ENCODE measurements at regions not wholly inside any gene's neighbourhood (a gene's known extent, or its start where the extent isn't known, plus 50 kb on each side); places are given as distances from the start of the nearest gene placed in this dataset.

DNA sequence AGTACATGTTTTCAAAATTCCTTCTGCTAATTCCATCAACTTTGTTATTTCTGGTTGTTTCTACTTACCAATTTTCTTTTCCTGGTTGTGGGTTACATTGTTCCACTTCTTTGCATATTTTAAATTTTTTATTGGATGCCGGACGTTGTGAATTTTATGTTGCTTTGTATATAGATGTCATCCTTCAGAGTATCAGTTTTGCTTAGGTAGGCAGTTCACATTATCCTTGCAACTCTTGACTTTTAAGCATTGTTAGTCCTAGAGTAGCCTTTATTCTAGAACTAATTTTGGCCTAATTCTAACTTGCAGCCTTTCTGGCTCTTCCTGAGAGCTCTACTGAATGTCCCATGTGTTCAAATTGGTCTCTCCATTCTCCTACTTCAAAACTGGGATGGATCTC is 228.7 kb upstream of the MC4R start:
- TF ChIP-seq, protein P1, sequence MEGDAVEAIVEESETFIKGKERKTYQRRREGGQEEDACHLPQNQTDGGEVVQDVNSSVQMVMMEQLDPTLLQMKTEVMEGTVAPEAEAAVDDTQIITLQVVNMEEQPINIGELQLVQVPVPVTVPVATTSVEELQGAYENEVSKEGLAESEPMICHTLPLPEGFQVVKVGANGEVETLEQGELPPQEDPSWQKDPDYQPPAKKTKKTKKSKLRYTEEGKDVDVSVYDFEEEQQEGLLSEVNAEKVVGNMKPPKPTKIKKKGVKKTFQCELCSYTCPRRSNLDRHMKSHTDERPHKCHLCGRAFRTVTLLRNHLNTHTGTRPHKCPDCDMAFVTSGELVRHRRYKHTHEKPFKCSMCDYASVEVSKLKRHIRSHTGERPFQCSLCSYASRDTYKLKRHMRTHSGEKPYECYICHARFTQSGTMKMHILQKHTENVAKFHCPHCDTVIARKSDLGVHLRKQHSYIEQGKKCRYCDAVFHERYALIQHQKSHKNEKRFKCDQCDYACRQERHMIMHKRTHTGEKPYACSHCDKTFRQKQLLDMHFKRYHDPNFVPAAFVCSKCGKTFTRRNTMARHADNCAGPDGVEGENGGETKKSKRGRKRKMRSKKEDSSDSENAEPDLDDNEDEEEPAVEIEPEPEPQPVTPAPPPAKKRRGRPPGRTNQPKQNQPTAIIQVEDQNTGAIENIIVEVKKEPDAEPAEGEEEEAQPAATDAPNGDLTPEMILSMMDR (IDR thresholded peaks at IDR 0.05) = no peak
- TF ChIP-seq POLR2A (IDR thresholded peaks at IDR 0.05) = no peak

Measured in body of pancreas (tissue), 4 donors.